Large intestine (tissue), 3 donors: ENCODE measurements at regions not wholly inside any gene's neighbourhood (a gene's known extent, or its start where the extent isn't known, plus 50 kb on each side); places are given as distances from the start of the nearest gene placed in this dataset.

ENCODE experiments used
- DNase-seq, 2 donors: peaks; one replicate each; pipeline versions ENCODE4 v3.0.0 to v3.0.0-alpha.2; 2013
- H3K27ac ChIP-seq: one replicate; pipeline ENCODE4 v1.5.1; 2013; ENCODE audit warnings: low read length
- H3K27me3 ChIP-seq: 2 replicates; pipeline ENCODE4 v1.6.1; 2013; ENCODE audit warnings: low read length; ENCODE audit not compliant: control insufficient read depth, insufficient read depth
- H3K36me3 ChIP-seq: 2 replicates; pipeline ENCODE4 v1.6.1; 2013; ENCODE audit warnings: low read length; ENCODE audit not compliant: control insufficient read depth, insufficient read depth
- H3K4me1 ChIP-seq: one replicate; pipeline ENCODE4 v1.6.1; 2013; ENCODE audit warnings: low read length; ENCODE audit not compliant: control insufficient read depth, insufficient read depth
- H3K4me3 ChIP-seq: one replicate; pipeline ENCODE4 v1.5.1; 2013; ENCODE audit warnings: low read length
- H3K9me3 ChIP-seq: one replicate; pipeline ENCODE4 v1.6.1; 2013; ENCODE audit warnings: mild to moderate bottlenecking, low read depth, low read length, moderate library complexity; ENCODE audit not compliant: control insufficient read depth
- WGBS: methylation state at CpG from one replicate; pipeline ENCODE4 v1.1.5; 2013; ENCODE audit warnings: low lambda C conversion rate; ENCODE audit not compliant: insufficient coverage; 5-methylcytosine and 5-hydroxymethylcytosine counted together

DNA sequence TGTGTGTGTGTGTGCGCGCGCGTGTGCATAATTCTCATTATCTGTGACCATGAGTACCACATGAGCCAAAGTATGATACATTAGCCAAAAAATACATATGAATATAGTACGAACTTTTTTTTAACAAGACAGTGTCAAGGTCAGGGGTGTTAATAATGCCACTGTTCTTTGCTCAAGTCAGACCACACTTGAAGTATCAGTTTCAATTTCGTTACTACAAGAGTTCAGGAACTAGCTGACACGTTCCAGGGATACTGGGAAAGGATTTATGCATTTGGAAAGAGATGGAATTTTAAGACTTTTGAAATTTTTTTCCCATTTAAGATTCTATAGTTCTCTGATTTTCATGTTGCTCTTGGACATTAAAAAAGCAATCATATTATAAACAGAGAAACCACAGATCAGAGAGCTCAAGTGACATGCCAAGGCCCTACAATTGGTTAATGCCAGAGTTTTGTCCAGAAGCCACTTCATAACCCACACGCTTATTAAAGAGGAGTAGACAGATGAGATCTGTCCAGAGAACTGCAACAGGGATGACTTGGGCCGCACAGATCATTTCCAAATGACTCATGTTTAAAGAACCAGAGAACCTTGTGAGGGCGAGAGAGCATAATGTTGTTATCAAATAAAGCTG is 718.8 kb upstream of the SGCG start:
- Histone ChIP-seq H3K4me3 (no peak overlapping the region), H3K27me3 (no peaks in the 10 kb centered on the region), H3K9me3 (no peaks in the 10 kb centered on the region), H3K27ac (no peak overlapping the region), H3K4me1 (no peaks in the 10 kb centered on the region), H3K36me3 (no peaks in the 10 kb centered on the region)
- no peak for DNase-seq
- WGBS, result 55% methylated on average over 2 of the region's 10 CpGs

GRCh38 chr13:22463089-22463488 is 717.7 kb upstream of the SGCG start:
- no peak overlapping the region for H3K27ac ChIP-seq
- no CpG with 5 or more reads among the region's 2 CpGs for WGBS
- no peaks in the 10 kb centered on the region for H3K27me3 ChIP-seq
- no peaks in the 10 kb centered on the region for H3K4me1 ChIP-seq
- DNase-seq, result no peak
- no peaks in the 10 kb centered on the region for H3K36me3 ChIP-seq
- no peak overlapping the region for H3K4me3 ChIP-seq
- H3K9me3 ChIP-seq, result no peaks in the 10 kb centered on the region

DNA sequence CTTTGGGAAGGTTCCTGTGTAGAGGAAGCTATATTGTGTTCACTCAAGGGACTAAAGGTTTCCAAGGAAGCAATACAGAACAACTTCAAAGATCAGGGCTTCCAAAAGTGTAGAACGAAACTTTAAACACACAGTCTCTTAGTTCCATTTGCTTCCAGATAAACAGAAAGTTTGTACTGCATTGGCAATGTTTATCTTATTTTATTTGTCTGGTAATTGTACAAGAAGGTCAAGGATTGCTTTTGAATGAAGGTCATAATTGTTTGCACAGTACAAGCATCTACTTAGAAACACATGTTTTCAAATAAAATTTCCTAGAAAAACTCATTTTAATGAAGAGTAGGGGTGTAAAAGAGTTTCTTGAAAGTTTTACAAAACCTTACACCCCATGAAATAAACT is 712.7 kb upstream of the SGCG start:
- Histone ChIP-seq H3K27ac (no peak overlapping the region), H3K4me1 (no peaks in the 10 kb centered on the region), H3K36me3 (no peaks in the 10 kb centered on the region), H3K9me3 (no peaks in the 10 kb centered on the region), H3K4me3 (no peak overlapping the region), H3K27me3 (no peaks in the 10 kb centered on the region)
- WGBS, result 43% methylated on average over 1 of the region's 1 CpG
- DNase-seq, result no peak

DNA sequence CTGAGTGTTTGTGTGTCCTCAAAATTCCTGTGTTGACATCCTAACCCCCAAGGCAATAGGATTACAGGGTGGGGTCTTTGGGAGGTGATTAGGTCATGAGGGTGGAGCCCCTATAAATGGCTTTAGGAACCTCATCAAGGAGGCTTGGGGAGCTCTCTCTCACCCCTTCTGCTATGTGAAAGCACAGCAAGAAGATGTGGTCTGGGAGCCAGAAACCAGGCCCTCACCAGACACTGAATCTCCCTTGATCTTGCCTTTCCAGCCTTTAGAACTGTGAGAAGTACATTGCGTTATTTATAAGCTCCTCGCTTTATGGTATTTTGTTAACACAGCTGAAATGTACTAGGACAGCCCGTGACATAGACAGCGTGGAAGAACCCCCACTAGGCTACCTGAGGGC is 712.0 kb upstream of the SGCG start:
- H3K36me3 ChIP-seq, result no peaks in the 10 kb centered on the region
- no peak overlapping the region for H3K4me3 ChIP-seq
- DNase-seq, result no peak
- no peak overlapping the region for H3K27ac ChIP-seq
- H3K4me1 ChIP-seq, result no peaks in the 10 kb centered on the region
- no CpG with 5 or more reads among the region's 4 CpGs for WGBS
- no peaks in the 10 kb centered on the region for H3K27me3 ChIP-seq
- H3K9me3 ChIP-seq, result no peaks in the 10 kb centered on the region

GRCh38 chr13:22469452-22469851 is 711.3 kb upstream of the SGCG start:
- H3K27ac ChIP-seq, result no peak overlapping the region

DNA sequence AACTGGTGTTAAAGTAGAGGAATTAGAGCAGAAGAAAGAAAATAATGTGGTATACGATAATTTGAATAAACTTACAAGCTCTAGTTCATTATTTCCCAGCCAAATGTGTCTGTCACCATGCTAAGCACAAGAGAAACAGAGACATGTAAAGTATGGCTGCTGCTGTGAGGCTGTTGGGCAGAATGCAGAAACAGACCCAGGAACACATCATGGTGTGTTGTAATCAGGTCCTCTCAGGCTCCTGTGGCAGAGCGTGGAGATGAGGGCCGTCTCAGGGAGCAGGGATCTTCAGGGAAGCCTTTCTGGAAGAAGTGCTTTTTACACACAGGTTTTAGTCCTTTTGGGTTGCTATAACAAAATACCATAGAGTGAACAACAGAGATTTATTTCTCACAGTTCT is 710.7 kb upstream of the SGCG start:
- Histone ChIP-seq H3K36me3 (no peaks in the 10 kb centered on the region), H3K9me3 (no peaks in the 10 kb centered on the region), H3K4me1 (no peaks in the 10 kb centered on the region), H3K27ac (no peak overlapping the region), H3K27me3 (no peaks in the 10 kb centered on the region), H3K4me3 (no peak overlapping the region)
- no CpG with 5 or more reads among the region's 3 CpGs for WGBS
- no peak for DNase-seq

More at GRCh38 chr13:22469452-22469851, 711.3 kb upstream of the SGCG start:
- no peaks in the 10 kb centered on the region for H3K4me1 ChIP-seq
- no peaks in the 10 kb centered on the region for H3K9me3 ChIP-seq
- no peaks in the 10 kb centered on the region for H3K27me3 ChIP-seq
- no peaks in the 10 kb centered on the region for H3K36me3 ChIP-seq
- no peak overlapping the region for H3K4me3 ChIP-seq
- no peak for DNase-seq
- no CpG with 5 or more reads among the region's 4 CpGs for WGBS

GRCh38 chr13:22482496-22483000 is 698.2 kb upstream of the SGCG start:
- Histone ChIP-seq H3K4me3 (no peak overlapping the region), H3K27me3 (no peaks in the 10 kb centered on the region), H3K36me3 (no peaks in the 10 kb centered on the region), H3K9me3 (no peaks in the 10 kb centered on the region), H3K27ac (no peak overlapping the region), H3K4me1 (no peaks in the 10 kb centered on the region)
- WGBS, result no CpG with 5 or more reads among the region's 2 CpGs
- DNase-seq, result no peak

GRCh38 chr13:22483276-22483675 is 697.5 kb upstream of the SGCG start:
- H3K4me3 ChIP-seq, result no peak overlapping the region
- no peaks in the 10 kb centered on the region for H3K27me3 ChIP-seq
- no peaks in the 10 kb centered on the region for H3K4me1 ChIP-seq
- H3K27ac ChIP-seq, result no peak overlapping the region
- no peaks in the 10 kb centered on the region for H3K9me3 ChIP-seq
- no peak for DNase-seq
- H3K36me3 ChIP-seq, result no peaks in the 10 kb centered on the region
- WGBS, result no CpG with 5 or more reads among the region's 1 CpG

DNA sequence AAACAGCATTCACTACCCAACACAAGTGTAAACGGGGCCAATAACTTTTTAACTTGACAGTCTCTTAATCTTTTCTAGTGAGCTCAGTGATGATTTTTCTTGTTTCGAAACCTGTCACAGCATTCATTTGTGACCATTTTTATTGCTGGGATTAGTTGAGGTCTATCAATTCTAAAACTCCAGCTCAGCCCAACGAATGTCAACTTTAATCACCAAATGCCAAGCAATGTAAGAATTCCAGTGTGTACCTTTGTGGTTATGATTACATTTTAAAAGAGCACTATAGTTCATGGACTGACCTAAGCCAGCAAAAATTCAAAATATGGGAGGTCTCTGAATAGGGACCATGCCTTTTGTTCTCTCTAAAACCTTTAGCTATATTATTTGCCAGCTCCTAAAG is 694.3 kb upstream of the SGCG start:
- no peaks in the 10 kb centered on the region for H3K36me3 ChIP-seq
- H3K9me3 ChIP-seq, result no peaks in the 10 kb centered on the region
- H3K27ac ChIP-seq, result no peak overlapping the region
- no peaks in the 10 kb centered on the region for H3K4me1 ChIP-seq
- DNase-seq, result no peak
- H3K27me3 ChIP-seq, result no peaks in the 10 kb centered on the region
- 67% methylated on average over 1 of the region's 3 CpGs for WGBS
- H3K4me3 ChIP-seq, result no peak overlapping the region

DNA sequence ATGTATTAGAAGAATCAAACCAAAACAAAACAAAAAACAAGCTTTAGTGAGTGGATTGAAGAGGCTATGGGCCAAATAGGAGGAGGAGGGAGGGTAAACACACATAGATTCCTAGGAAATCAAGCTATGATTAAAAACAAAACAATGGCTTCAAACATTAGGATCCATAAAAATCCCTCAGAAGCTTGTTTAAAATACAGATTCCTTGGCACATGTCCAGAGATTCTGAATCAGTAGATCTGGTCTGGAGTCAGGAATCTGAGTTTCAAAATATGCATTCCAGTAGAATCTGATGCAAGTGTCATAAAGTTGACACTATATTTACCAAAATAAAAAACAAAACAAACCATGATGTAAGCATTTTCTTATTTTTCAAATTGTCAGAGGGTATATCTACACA is 692.8 kb upstream of the SGCG start:
- Histone ChIP-seq H3K9me3 (no peaks in the 10 kb centered on the region), H3K4me1 (no peaks in the 10 kb centered on the region), H3K27me3 (no peaks in the 10 kb centered on the region), H3K4me3 (no peak overlapping the region), H3K27ac (no peak overlapping the region), H3K36me3 (no peaks in the 10 kb centered on the region)
- DNase-seq, result no peak

- no peaks in the 10 kb centered on the region for H3K9me3 ChIP-seq
- no peaks in the 10 kb centered on the region for H3K36me3 ChIP-seq
- no peaks in the 10 kb centered on the region for H3K4me1 ChIP-seq
- WGBS, result no CpG with 5 or more reads among the region's 2 CpGs
- H3K27ac ChIP-seq, result no peak overlapping the region
- no peaks in the 10 kb centered on the region for H3K27me3 ChIP-seq
- no peak overlapping the region for H3K4me3 ChIP-seq
- DNase-seq, result no peak
Measured at GRCh38 chr13:22489771-22490170, 691.0 kb upstream of the SGCG start.
